T-helper 2 cell treated with Interferon-gamma antibody and Interleukin-4, amounts not matched to agents 5 μg/mL and 100 μg/mL, for 36 hours (primary cell): ENCODE measurements at regions not wholly inside any gene's neighbourhood (a gene's known extent, or its start where the extent isn't known, plus 50 kb on each side); places are given as distances from the start of the nearest gene placed in this dataset.
"Not testable (repeated sequence)": the region's sequence is repeated elsewhere in the genome, so short reads cannot be mapped to it uniquely, and the experiment has no call there.

ENCODE experiments used
- DNase-seq: peaks from one replicate; pipeline ENCODE4 v3.0.0; 2021; ENCODE audit warnings: low spot score
- H3K27ac Mint-ChIP-seq: one replicate; pipeline ENCODE4 v1.8.0; 2021; ENCODE audit warnings: mild to moderate bottlenecking, mixed read lengths
- H3K27me3 Mint-ChIP-seq: one replicate; pipeline ENCODE4 v1.8.0; 2021; ENCODE audit warnings: low read depth, mixed read lengths
- H3K36me3 Mint-ChIP-seq: one replicate; pipeline ENCODE4 v1.8.0; 2021; ENCODE audit warnings: low read depth, mixed read lengths
- H3K4me1 Mint-ChIP-seq: one replicate; pipeline ENCODE4 v1.8.0; 2021; ENCODE audit warnings: low read depth, mixed read lengths
- H3K4me3 Mint-ChIP-seq: one replicate; pipeline ENCODE4 v1.8.0; 2022; ENCODE audit warnings: mild to moderate bottlenecking, moderate library complexity, mixed read lengths
- H3K9me3 Mint-ChIP-seq: one replicate; pipeline ENCODE4 v1.8.0; 2021; ENCODE audit warnings: mixed read lengths

DNA sequence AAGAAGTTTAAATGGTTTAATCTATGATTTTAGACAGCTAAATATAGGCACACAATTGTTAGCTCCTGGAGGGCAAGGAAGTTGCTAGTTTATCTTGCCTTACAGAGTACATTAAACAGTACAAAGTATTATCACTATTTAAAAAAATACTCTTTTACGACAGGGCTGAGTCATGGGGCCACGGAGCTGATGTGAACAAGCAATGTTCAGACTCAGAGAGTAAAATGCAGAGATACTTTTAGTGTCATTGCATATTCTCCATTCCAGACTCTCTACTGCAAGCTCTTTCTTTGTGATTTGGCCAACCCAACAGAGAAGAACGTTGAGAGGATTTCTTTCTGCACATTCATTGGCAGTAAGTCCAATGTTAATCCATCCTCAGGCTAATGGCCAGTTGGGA is 352.4 kb downstream of the SPRY2 start:
- H3K9me3 Mint-ChIP-seq, result no peaks in the 10 kb centered on the region
- no peaks in the 10 kb centered on the region for H3K27me3 Mint-ChIP-seq
- H3K36me3 Mint-ChIP-seq, result no peaks in the 10 kb centered on the region
- no peaks in the 10 kb centered on the region for H3K4me1 Mint-ChIP-seq
- DNase-seq, result no peak
- no peak overlapping the region for H3K27ac Mint-ChIP-seq
- no peak overlapping the region for H3K4me3 Mint-ChIP-seq

DNA sequence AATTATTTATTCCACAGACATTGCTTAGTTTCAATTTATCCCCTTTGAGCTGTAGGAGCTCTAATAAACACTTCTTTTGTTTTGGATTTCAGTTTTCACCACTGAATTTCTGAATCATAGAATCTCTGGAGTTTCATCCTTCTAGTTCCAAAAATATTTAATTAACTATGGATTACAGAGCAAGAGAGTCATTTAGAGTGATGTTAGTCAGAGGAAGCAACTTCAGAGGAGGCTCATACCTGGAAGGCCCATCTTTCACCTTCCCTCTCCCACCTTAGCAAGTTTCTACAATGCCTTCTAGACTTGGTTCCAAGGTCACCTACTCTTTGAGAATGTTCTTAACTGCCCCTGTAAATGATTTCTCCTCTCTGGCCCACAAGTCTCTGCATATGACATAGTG is 353.2 kb downstream of the SPRY2 start:
- no peak for DNase-seq
- Mint-ChIP-seq H3K4me1 (no peaks in the 10 kb centered on the region), H3K36me3 (no peaks in the 10 kb centered on the region), H3K4me3 (no peak overlapping the region), H3K9me3 (no peaks in the 10 kb centered on the region), H3K27me3 (no peaks in the 10 kb centered on the region), H3K27ac (no peak overlapping the region)

DNA sequence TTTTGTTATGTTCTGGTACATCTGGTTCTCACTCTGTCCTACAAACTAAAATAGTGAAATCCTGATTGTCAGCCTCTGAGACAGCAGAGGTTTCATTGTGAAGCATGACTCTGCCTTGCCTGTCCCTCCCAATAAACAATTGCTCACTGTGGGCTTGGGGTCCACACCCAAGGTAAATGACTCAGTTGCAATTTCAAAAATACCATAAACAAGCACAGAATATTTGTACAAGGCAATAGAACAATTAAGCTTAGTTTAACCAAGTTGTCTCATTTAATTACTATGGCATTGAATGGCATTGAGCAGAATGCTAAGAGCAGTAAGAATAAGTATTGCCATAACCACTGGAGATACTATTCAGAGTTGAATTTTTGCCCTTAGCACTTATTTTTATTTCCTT is 353.6 kb downstream of the SPRY2 start:
- Mint-ChIP-seq H3K4me1 (no peaks in the 10 kb centered on the region), H3K36me3 (no peaks in the 10 kb centered on the region), H3K4me3 (no peak overlapping the region), H3K27me3 (no peaks in the 10 kb centered on the region), H3K9me3 (no peaks in the 10 kb centered on the region), H3K27ac (no peak overlapping the region)
- DNase-seq, result no peak

DNA sequence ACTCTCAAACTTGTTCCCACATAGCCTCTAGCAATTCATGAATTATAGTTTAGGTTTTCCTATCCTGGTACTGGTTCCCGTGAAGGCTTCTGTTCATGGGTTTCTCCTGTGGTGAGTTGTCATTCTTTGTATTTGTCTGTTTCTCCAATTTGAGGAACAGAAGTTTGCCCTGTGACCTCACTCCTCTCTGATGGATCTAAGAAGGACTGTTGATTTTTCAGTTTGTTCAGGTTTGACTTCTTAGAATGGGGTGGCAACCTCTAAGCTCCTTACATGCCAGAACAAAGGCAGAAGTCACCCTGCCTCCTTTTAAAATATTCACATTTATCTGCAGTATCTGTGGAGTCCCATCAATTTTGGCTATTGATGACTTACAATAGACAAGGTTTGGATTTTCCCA is 354.0 kb downstream of the SPRY2 start:
- H3K9me3 Mint-ChIP-seq, result no peaks in the 10 kb centered on the region
- H3K4me1 Mint-ChIP-seq, result no peaks in the 10 kb centered on the region
- DNase-seq, result no peak
- H3K27ac Mint-ChIP-seq, result no peak overlapping the region
- no peak overlapping the region for H3K4me3 Mint-ChIP-seq
- no peaks in the 10 kb centered on the region for H3K36me3 Mint-ChIP-seq
- no peaks in the 10 kb centered on the region for H3K27me3 Mint-ChIP-seq

DNA sequence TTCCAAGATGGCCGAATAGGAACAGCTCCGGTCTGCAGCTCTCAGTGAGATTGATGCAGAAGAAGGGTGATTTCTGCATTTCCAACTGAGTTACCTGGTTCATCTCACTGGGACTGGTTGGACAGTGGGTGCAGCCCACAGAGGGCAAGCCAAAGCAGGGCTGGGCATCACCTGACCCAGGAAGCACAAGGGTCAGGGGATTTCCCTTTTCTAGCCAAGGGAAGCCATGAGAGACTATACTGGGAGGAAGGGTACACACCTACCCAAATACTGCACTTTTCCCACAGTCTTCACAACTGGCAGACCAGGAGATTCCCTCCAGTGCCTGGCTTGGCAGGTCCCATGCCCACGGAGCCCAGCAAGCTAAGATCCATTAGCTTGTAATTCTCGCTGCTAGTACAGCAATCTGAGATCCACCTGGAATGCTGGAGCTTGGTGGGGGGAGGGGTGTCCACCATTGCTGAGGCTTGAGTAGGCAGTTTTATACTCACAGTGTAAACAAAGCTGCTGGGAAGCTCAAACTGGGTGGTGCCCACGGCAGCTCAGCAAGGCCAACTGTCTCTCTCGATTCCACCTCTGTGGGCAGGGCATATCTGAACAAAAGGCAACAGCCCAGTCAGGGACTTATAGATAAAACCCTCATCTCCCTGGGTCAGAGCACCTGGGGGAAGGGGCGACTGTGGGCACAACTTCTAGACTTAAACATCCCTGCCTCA is 365.8 kb downstream of the SPRY2 start:
- not testable (repeated sequence) for H3K36me3 Mint-ChIP-seq, DNase-seq, H3K27me3 Mint-ChIP-seq, H3K4me3 Mint-ChIP-seq, H3K9me3 Mint-ChIP-seq, H3K27ac Mint-ChIP-seq, H3K4me1 Mint-ChIP-seq

DNA sequence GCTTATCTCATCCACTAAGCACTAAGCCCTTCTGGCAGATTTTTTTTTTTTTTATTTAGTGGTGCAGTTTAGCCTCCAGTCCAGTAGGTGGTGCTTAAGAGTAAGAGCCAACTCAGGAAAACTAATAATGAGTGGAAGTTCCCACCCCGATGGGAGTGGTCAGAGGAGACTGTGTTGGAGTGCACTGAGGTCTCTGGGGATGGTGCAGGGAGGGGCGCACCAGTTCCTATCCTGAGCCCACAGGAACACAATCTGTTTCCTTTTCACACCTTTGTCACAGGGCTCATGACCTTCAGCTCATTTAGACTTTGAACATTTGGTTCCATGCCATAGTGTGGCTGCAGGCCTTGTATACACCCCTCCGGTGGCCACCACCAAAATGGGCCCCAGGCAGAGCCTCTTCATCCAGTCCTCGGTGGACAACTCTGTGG is 367.4 kb downstream of the SPRY2 start:
- H3K9me3 Mint-ChIP-seq, result no peaks in the 10 kb centered on the region
- no peaks in the 10 kb centered on the region for H3K27me3 Mint-ChIP-seq

DNA sequence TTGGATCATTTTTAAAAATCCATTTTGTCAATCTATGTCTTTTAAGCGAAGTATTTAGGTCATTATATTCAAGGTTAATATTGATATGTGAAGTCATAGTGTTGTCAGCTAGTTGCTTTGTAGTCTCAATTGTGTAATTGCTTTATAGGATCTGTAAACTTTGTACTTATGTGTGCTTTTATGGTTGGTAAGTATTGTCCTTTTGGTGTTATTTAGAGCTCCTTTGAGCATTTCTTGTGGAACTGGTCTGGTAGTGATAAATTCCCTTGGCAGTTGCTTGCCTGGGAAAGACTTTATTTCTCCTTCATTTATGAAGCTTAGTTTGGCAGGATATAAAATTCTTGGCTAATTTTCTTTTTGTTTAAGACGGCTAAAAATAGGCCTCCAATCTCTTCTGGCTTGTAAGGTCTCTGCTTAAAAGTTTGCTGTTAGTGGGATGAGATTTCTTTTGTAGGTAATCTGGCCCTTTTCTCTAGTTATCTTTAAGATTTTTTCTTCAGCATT is 368.8 kb downstream of the SPRY2 start:
- Mint-ChIP-seq H3K4me1 (no peaks in the 10 kb centered on the region), H3K4me3 (no peak overlapping the region), H3K36me3 (no peaks in the 10 kb centered on the region), H3K27me3 (no peaks in the 10 kb centered on the region), H3K27ac (no peak overlapping the region), H3K9me3 (no peaks in the 10 kb centered on the region)
- no peak for DNase-seq

More for the DNA sequence above, 367.4 kb downstream of the SPRY2 start:
- H3K36me3 Mint-ChIP-seq, result no peaks in the 10 kb centered on the region
- H3K4me1 Mint-ChIP-seq, result no peaks in the 10 kb centered on the region
- no peak overlapping the region for H3K4me3 Mint-ChIP-seq
- no peak overlapping the region for H3K27ac Mint-ChIP-seq
- no peak for DNase-seq

DNA sequence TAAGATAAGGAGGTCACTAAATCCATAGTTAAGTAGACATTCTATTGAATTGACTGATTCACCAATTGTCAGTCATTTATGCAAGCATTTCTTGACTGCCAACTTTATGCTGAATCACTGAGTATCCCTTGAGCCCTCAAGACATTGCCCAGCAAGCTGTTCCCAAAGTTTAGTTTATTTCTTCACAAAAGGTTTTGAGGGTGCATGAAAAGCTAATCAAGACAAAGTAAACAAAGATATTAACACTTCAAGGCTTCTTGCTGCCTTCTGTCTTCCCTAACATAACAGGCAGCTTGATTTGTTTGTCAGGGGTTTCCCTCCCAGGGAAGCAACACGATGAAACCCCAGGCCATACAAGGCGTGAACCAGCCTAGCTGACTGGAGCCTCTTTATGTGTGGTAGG is 374.4 kb downstream of the SPRY2 start:
- H3K4me1 Mint-ChIP-seq, result no peaks in the 10 kb centered on the region
- H3K4me3 Mint-ChIP-seq, result no peak overlapping the region
- H3K36me3 Mint-ChIP-seq, result no peaks in the 10 kb centered on the region
- peaks cover 6% of the 10 kb centered on the region for H3K9me3 Mint-ChIP-seq
- DNase-seq, result no peak
- H3K27ac Mint-ChIP-seq, result no peak overlapping the region
- no peaks in the 10 kb centered on the region for H3K27me3 Mint-ChIP-seq

DNA sequence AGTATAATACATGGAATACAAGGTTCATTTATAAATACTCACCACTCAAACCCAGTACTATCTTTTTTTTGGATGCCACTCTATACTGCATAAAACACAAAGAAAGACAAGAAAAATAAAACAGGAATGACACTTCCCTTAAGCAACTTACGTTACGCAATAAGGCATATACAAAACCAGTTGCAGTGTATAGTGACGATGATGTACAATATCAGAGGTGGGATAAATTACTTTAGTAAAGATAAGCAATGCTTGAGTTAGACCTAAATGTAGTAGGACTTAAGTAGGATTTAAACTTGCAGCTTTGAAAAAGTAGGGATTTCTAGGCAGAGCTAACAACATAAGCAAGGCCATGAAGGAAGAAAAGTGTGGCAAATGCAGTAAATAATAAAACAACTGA is 374.9 kb downstream of the SPRY2 start:
- H3K9me3 Mint-ChIP-seq, result peaks cover 10% of the 10 kb centered on the region
- no peaks in the 10 kb centered on the region for H3K4me1 Mint-ChIP-seq
- H3K27ac Mint-ChIP-seq, result no peak overlapping the region
- DNase-seq, result no peak
- H3K27me3 Mint-ChIP-seq, result no peaks in the 10 kb centered on the region
- no peaks in the 10 kb centered on the region for H3K36me3 Mint-ChIP-seq
- H3K4me3 Mint-ChIP-seq, result no peak overlapping the region

DNA sequence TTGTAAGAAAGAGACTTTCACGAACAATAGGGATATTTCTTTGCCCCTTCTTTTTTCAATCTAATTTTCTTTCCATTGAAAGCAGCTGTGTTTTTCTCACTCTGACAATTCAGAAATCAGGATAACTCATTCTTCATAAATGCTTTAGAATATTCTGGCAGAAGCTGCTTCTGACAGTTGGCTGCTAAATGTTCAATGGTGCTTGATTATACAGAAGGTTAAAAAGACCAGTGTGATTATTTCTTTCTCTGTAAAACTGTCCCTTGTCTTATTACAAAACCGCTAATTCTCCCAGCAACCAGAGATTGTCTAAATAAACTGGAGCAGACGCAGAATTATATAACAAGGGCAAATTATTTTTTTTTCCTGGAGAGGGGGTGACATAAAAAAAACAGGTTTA is 394.4 kb downstream of the SPRY2 start:
- H3K27ac Mint-ChIP-seq, result no peak overlapping the region
- DNase-seq, result no peak
- H3K36me3 Mint-ChIP-seq, result no peaks in the 10 kb centered on the region
- no peaks in the 10 kb centered on the region for H3K27me3 Mint-ChIP-seq
- H3K4me3 Mint-ChIP-seq, result no peak overlapping the region
- no peaks in the 10 kb centered on the region for H3K4me1 Mint-ChIP-seq
- no peaks in the 10 kb centered on the region for H3K9me3 Mint-ChIP-seq

DNA sequence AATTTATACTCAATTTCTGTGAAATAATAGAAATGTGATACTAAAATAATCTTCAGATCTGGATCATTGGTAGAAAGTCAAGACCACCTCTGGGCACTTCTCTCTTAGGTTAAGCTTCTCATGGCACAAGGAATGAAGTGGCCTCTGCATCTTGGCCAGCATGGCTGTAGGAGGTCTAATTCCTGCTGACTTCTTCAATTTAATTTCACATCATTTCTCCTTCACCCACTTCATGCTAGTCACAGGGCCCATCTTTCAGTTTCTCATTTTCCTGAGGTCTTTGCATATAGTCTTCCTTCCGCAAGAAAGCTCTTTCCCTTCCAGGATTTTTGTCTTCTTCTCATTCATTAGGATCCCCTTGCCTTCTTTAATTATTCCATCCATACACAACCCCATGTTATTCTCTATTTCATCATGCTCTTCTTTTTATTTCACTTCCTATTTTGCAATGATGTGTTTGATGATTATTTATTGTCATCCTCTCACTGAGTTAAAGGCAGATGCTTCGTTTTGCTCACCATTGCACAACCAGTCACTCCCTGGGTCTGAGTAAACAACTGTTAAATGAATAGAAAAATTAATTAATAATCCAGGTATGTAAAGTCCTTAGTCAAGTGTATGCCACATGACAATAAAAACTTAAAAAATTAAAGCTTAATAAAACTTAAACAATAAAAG is 397.4 kb downstream of the SPRY2 start:
- Mint-ChIP-seq H3K4me3 (no peak overlapping the region), H3K27ac (no peak overlapping the region), H3K27me3 (no peaks in the 10 kb centered on the region), H3K9me3 (no peaks in the 10 kb centered on the region), H3K4me1 (no peaks in the 10 kb centered on the region), H3K36me3 (no peaks in the 10 kb centered on the region)
- DNase-seq, result no peak

DNA sequence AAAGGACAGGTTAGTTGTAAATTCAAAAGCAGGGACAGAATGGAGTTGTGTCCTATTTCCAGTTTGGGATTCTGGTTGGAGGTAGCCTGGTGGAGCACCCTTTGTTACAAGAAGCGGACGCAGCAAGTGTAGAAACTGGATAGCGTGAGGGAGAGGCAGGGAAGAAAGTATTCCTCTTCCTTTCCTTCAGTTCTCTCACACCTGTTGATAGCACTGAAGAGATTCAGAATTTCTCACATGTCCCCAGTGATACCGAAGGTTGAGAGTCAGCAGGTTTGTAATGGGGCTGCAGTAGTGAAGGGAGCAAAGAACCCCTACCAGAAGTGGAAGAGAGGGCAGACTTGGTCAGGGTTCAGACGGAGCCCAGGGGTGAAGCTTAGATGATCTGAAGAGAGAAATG is 399.2 kb downstream of the SPRY2 start:
- H3K9me3 Mint-ChIP-seq, result no peaks in the 10 kb centered on the region
- no peaks in the 10 kb centered on the region for H3K36me3 Mint-ChIP-seq
- H3K27me3 Mint-ChIP-seq, result no peaks in the 10 kb centered on the region
- no peaks in the 10 kb centered on the region for H3K4me1 Mint-ChIP-seq
- no peak overlapping the region for H3K27ac Mint-ChIP-seq
- DNase-seq, result no peak
- no peak overlapping the region for H3K4me3 Mint-ChIP-seq

DNA sequence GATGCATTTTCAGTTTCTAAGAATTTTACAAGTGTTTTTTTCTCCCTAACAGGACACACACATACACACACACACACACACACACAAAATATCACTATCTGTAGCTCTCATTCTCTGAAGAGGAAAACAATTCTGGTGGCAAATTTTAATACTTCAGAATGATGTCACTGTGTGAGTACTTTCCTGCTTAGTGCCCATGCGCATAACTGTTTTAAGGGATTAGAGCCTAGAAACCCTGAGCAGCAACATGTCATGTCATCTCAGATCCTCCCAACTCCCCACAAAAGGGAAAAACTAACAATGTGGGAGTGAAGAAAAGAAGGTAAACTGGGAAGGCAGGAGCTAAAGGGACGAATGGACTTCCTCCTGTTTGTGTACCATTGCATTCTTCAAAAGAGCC is 401.2 kb downstream of the SPRY2 start:
- Mint-ChIP-seq H3K9me3 (no peaks in the 10 kb centered on the region), H3K27ac (no peak overlapping the region), H3K36me3 (no peaks in the 10 kb centered on the region), H3K27me3 (no peaks in the 10 kb centered on the region), H3K4me3 (no peak overlapping the region), H3K4me1 (no peaks in the 10 kb centered on the region)
- no peak for DNase-seq

DNA sequence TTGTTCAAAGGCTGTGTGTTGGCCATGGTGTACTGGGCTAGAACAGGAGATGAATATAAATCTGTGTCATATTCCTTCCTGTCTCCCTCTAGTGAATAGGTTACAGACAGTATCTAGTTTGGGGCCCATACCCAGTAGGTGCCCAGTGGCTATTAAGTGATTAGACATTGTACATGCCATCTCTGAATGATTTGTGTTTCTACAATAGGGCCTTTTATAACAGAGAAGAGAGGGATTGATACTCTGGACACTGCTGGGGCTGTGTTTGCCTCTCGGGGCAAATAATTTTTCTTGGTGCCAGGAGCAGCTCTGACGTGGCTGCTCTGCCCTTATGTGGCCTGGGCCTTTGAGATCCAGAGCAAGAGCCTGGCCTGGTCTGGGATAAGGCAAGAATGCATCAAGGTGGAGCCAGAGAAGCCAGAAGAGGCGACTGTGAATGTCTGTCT is 403.1 kb downstream of the SPRY2 start:
- no peak overlapping the region for H3K4me3 Mint-ChIP-seq
- H3K36me3 Mint-ChIP-seq, result no peaks in the 10 kb centered on the region
- H3K27ac Mint-ChIP-seq, result no peak overlapping the region
- no peaks in the 10 kb centered on the region for H3K27me3 Mint-ChIP-seq
- H3K4me1 Mint-ChIP-seq, result no peaks in the 10 kb centered on the region
- no peaks in the 10 kb centered on the region for H3K9me3 Mint-ChIP-seq
- DNase-seq, result no peak

DNA sequence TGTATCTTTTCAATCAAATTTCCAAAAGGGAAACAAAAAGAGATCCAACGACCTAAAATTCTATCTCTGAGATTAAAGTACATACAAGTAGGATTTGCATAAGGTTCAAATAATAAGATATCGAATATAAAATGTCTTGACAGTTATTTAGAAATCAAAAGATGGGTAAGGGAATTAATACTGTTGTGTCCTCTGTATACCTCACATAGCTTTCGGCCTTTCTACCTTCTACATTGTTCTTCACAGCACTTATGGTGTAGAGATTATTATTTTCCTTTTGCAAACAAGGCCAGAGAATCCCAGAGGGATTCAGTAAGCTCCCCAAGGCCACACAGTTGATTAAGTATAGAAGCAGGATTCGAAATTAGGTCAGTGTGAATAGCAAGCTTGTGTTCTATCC is 403.6 kb downstream of the SPRY2 start:
- Mint-ChIP-seq H3K27me3 (no peaks in the 10 kb centered on the region), H3K4me1 (no peaks in the 10 kb centered on the region), H3K36me3 (no peaks in the 10 kb centered on the region), H3K27ac (no peak overlapping the region), H3K9me3 (no peaks in the 10 kb centered on the region), H3K4me3 (no peak overlapping the region)
- DNase-seq, result no peak
